ENCODE measurements at regions not wholly inside any gene's neighbourhood (a gene's known extent, or its start where the extent isn't known, plus 50 kb on each side); places are given as distances from the start of the nearest gene placed in this dataset.

- H3K4me2 ChIP-seq (ENCODE audit: low read length), result no peak overlapping the region
- H3F3A ChIP-seq (ENCODE audit: insufficient read depth, low read length), result no peaks in the 10 kb centered on the region
- no peaks in the 10 kb centered on the region for H3K79me2 ChIP-seq (ENCODE audit: insufficient read depth, low read length)
- H3K36me3 ChIP-seq (ENCODE audit: insufficient read depth, low read length), result no peaks in the 10 kb centered on the region
- H3K4me1 ChIP-seq (ENCODE audit: insufficient read depth, low read length, severe bottlenecking), result no peaks in the 10 kb centered on the region
- no peak overlapping the region for H3K4me3 ChIP-seq (ENCODE audit: low read depth, low read length, poor library complexity, severe bottlenecking)
- no peaks in the 10 kb centered on the region for H3K27me3 ChIP-seq (ENCODE audit: insufficient read depth, low read length)
- H4K20me1 ChIP-seq (ENCODE audit: insufficient read depth, low read length), result no peaks in the 10 kb centered on the region
- H3K9ac ChIP-seq (ENCODE audit: low read length), result no peak overlapping the region
- H2AFZ ChIP-seq (ENCODE audit: low read length), result no peak overlapping the region
- no peaks in the 10 kb centered on the region for H3K9me2 ChIP-seq (ENCODE audit: low read depth, low read length)
- TF ChIP-seq CTCF (IDR thresholded peaks at IDR 0.05; ENCODE audit: low read length) (no peak), EZH2 (IDR thresholded peaks at IDR 0.05; ENCODE audit: borderline replicate concordance, low read length) (no peak)
- H3K27ac ChIP-seq (ENCODE audit: low read depth, low read length, poor library complexity, severe bottlenecking), result no peak overlapping the region
- H3K9me3 ChIP-seq (ENCODE audit: low read length), result no peaks in the 10 kb centered on the region
Measured at GRCh38 chr16:74188856-74189255, 107.8 kb upstream of the PSMD7 start.

GRCh38 chr16:74186561-74186971, 110.0 kb upstream of the PSMD7 start:
- Histone ChIP-seq H3F3A (ENCODE audit: insufficient read depth, low read length) (no peaks in the 10 kb centered on the region), H3K4me3 (ENCODE audit: low read depth, low read length, poor library complexity, severe bottlenecking) (no peak overlapping the region), H3K4me1 (ENCODE audit: insufficient read depth, low read length, severe bottlenecking) (no peaks in the 10 kb centered on the region), H3K9me2 (ENCODE audit: low read depth, low read length) (no peaks in the 10 kb centered on the region), H3K27me3 (ENCODE audit: insufficient read depth, low read length) (no peaks in the 10 kb centered on the region), H3K27ac (ENCODE audit: low read depth, low read length, poor library complexity, severe bottlenecking) (no peak overlapping the region), H3K9me3 (ENCODE audit: low read length) (no peaks in the 10 kb centered on the region), H3K36me3 (ENCODE audit: insufficient read depth, low read length) (no peaks in the 10 kb centered on the region), H4K20me1 (ENCODE audit: insufficient read depth, low read length) (no peaks in the 10 kb centered on the region), H2AFZ (ENCODE audit: low read length) (no peak overlapping the region), H3K9ac (ENCODE audit: low read length) (no peak overlapping the region), H3K4me2 (ENCODE audit: low read length) (no peak overlapping the region), H3K79me2 (ENCODE audit: insufficient read depth, low read length) (no peaks in the 10 kb centered on the region)
- TF ChIP-seq CTCF (IDR thresholded peaks at IDR 0.05; ENCODE audit: low read length) (no peak), EZH2 (IDR thresholded peaks at IDR 0.05; ENCODE audit: borderline replicate concordance, low read length) (no peak)

- H3K4me1 ChIP-seq (ENCODE audit: insufficient read depth, low read length, severe bottlenecking), result no peaks in the 10 kb centered on the region
- H3F3A ChIP-seq (ENCODE audit: insufficient read depth, low read length), result no peaks in the 10 kb centered on the region
- no peak overlapping the region for H3K4me2 ChIP-seq (ENCODE audit: low read length)
- no peak overlapping the region for H3K27ac ChIP-seq (ENCODE audit: low read depth, low read length, poor library complexity, severe bottlenecking)
- H3K4me3 ChIP-seq (ENCODE audit: low read depth, low read length, poor library complexity, severe bottlenecking), result no peak overlapping the region
- H3K36me3 ChIP-seq (ENCODE audit: insufficient read depth, low read length), result no peaks in the 10 kb centered on the region
- H3K9ac ChIP-seq (ENCODE audit: low read length), result no peak overlapping the region
- H3K9me2 ChIP-seq (ENCODE audit: low read depth, low read length), result no peaks in the 10 kb centered on the region
- TF ChIP-seq CTCF (IDR thresholded peaks at IDR 0.05; ENCODE audit: low read length) (no peak), EZH2 (IDR thresholded peaks at IDR 0.05; ENCODE audit: borderline replicate concordance, low read length) (no peak)
- no peak overlapping the region for H2AFZ ChIP-seq (ENCODE audit: low read length)
- no peaks in the 10 kb centered on the region for H4K20me1 ChIP-seq (ENCODE audit: insufficient read depth, low read length)
- no peaks in the 10 kb centered on the region for H3K9me3 ChIP-seq (ENCODE audit: low read length)
- H3K27me3 ChIP-seq (ENCODE audit: insufficient read depth, low read length), result no peaks in the 10 kb centered on the region
- H3K79me2 ChIP-seq (ENCODE audit: insufficient read depth, low read length), result no peaks in the 10 kb centered on the region
Measured at GRCh38 chr16:74184839-74185238, 111.8 kb upstream of the PSMD7 start.
